SK-N-SH treated with all-trans-retinoic acid at 6 μM for 48 hours (cell line): ENCODE measurements at regions not wholly inside any gene's neighbourhood (a gene's known extent, or its start where the extent isn't known, plus 50 kb on each side); places are given as distances from the start of the nearest gene placed in this dataset.

Experiments
- ATAC-seq: fragments of 200-7000 bp; cut with Tn5 transposase; 3 replicates; pipeline ENCODE4 v1.9.1; 2020; ENCODE audit warnings: mild to moderate bottlenecking, moderate library complexity
- ARNTL ChIP-seq: fragments of 450-650 bp; formaldehyde crosslinking; IDR thresholded peaks from 2 replicates; pipeline ENCODE4 v1.5.0; 2020; ENCODE audit warnings: low read depth, mild to moderate bottlenecking, moderate library complexity, borderline replicate concordance
- BACH2 ChIP-seq: fragments of 250-450 bp; sonication (Bioruptor Pico); IDR thresholded peaks from 2 replicates; pipeline ENCODE4 v1.9.0; 2021; ENCODE audit warnings: mild to moderate bottlenecking, borderline replicate concordance
- CREB5 ChIP-seq: fragments of 250-450 bp; sonication (Bioruptor Pico); IDR thresholded peaks from 2 replicates; pipeline ENCODE4 v1.5.1; 2020; ENCODE audit warnings: low read depth, mild to moderate bottlenecking, moderate library complexity
- CSDC2 ChIP-seq: fragments of 250-450 bp; sonication (Bioruptor Pico); IDR thresholded peaks from 2 replicates; pipeline ENCODE4 v1.5.0; 2020; ENCODE audit warnings: mild to moderate bottlenecking, moderate library complexity
- CSRNP3 ChIP-seq: fragments of 250-450 bp; sonication (Bioruptor Pico); IDR thresholded peaks from 2 replicates; pipeline ENCODE4 v1.5.1; 2021; ENCODE audit warnings: mild to moderate bottlenecking, moderate library complexity
- ESRRG ChIP-seq: fragments of 250-450 bp; sonication (Bioruptor Pico); IDR thresholded peaks from 2 replicates; pipeline ENCODE4 v1.6.1; 2021; ENCODE audit warnings: mild to moderate bottlenecking
- GLIS3 ChIP-seq: fragments of 250-450 bp; sonication (Bioruptor Pico); IDR thresholded peaks from 2 replicates; pipeline ENCODE4 v1.5.0; 2020; ENCODE audit warnings: mild to moderate bottlenecking, moderate library complexity
- ISL1 ChIP-seq: fragments of 250-450 bp; sonication (Bioruptor Pico); IDR thresholded peaks from 2 replicates; pipeline ENCODE4 v2.1.2; 2022; ENCODE audit warnings: mild to moderate bottlenecking, moderate library complexity
- OSR1 ChIP-seq: fragments of 250-450 bp; sonication (Bioruptor Pico); IDR thresholded peaks from 2 replicates; pipeline ENCODE4 v1.8.0; 2022; ENCODE audit warnings: moderate library complexity, mild to moderate bottlenecking, inconsistent platforms
- PATZ1 ChIP-seq: fragments of 250-450 bp; sonication (Bioruptor Pico); IDR thresholded peaks from 2 replicates; pipeline ENCODE4 v1.8.0; 2020; ENCODE audit warnings: mild to moderate bottlenecking, moderate library complexity, borderline replicate concordance
- POU6F1 ChIP-seq: fragments of 250-450 bp; sonication (Bioruptor Pico); IDR thresholded peaks from 2 replicates; pipeline ENCODE4 v1.8.0; 2021; ENCODE audit warnings: low read depth, mild to moderate bottlenecking, moderate library complexity, borderline replicate concordance
- PPARA ChIP-seq: fragments of 250-450 bp; sonication (Bioruptor Pico); IDR thresholded peaks from 2 replicates; pipeline ENCODE4 v1.5.0; 2020; ENCODE audit warnings: mild to moderate bottlenecking, borderline replicate concordance
- RARB ChIP-seq: fragments of 250-450 bp; sonication (Bioruptor Pico); IDR thresholded peaks from 2 replicates; pipeline ENCODE4 v1.8.0; 2021; ENCODE audit warnings: mild to moderate bottlenecking, moderate library complexity
- SNAI2 ChIP-seq: fragments of 250-450 bp; sonication (Bioruptor Pico); IDR thresholded peaks from 2 replicates; pipeline ENCODE4 v1.5.0; 2020; ENCODE audit warnings: mild to moderate bottlenecking, moderate library complexity
- TCF4 ChIP-seq: fragments of 250-450 bp; sonication (Bioruptor Pico); IDR thresholded peaks from 2 replicates; pipeline ENCODE4 v1.8.0; 2021; ENCODE audit warnings: mild to moderate bottlenecking, moderate library complexity, borderline replicate concordance
- TOX ChIP-seq: fragments of 250-450 bp; sonication (Bioruptor Pico); IDR thresholded peaks from 2 replicates; pipeline ENCODE4 v1.8.0; 2021; ENCODE audit warnings: mild to moderate bottlenecking, moderate library complexity, borderline replicate concordance
- TSHZ2 ChIP-seq: fragments of 250-450 bp; sonication (Bioruptor Pico); IDR thresholded peaks from 2 replicates; pipeline ENCODE4 v1.5.0; 2020; ENCODE audit warnings: mild to moderate bottlenecking, moderate library complexity
- ZC3H10 ChIP-seq: fragments of 250-450 bp; sonication (Bioruptor Pico); IDR thresholded peaks from 2 replicates; pipeline ENCODE4 v1.5.1; 2021; ENCODE audit warnings: mild to moderate bottlenecking, moderate library complexity
- ZFP3 ChIP-seq: fragments of 250-450 bp; sonication (Bioruptor Pico); IDR thresholded peaks from 2 replicates; pipeline ENCODE4 v1.5.0; 2020; ENCODE audit warnings: mild to moderate bottlenecking, moderate library complexity
- ZNF565 ChIP-seq: fragments of 450-650 bp; formaldehyde crosslinking; conservative IDR thresholded peaks from 2 replicates; pipeline ENCODE4 v1.5.0; 2020; ENCODE audit warnings: low read depth, mild to moderate bottlenecking, moderate library complexity
- ZNF70 ChIP-seq: fragments of 450-650 bp; formaldehyde crosslinking; IDR thresholded peaks from 2 replicates; pipeline ENCODE4 v1.5.0; 2020; ENCODE audit warnings: mild to moderate bottlenecking, moderate library complexity
- ZNF8 ChIP-seq: fragments of 450-650 bp; formaldehyde crosslinking; IDR thresholded peaks from 2 replicates; pipeline ENCODE4 v1.5.0; 2020; ENCODE audit warnings: mild to moderate bottlenecking, moderate library complexity

GRCh38 chr9:30995956-30996738 is 1388.3 kb upstream of the ACO1 start:
- no peak for ATAC-seq
- TF ChIP-seq ZC3H10 (CRISPR knock-in tag): no peak
- no peak for TF ChIP-seq TSHZ2 (CRISPR knock-in tag)
- TF ChIP-seq GLIS3 (CRISPR knock-in tag): no peak
- TF ChIP-seq ZNF70: no peak
- TF ChIP-seq ESRRG (CRISPR knock-in tag): no peak
- no peak for TF ChIP-seq OSR1 (CRISPR knock-in tag)
- no peak for TF ChIP-seq BACH2 (CRISPR knock-in tag)
- no peak for TF ChIP-seq RARB (CRISPR knock-in tag)
- TF ChIP-seq ZNF565 (CRISPR knock-in tag): no peak
- TF ChIP-seq CSDC2 (CRISPR knock-in tag): no peak
- TF ChIP-seq PPARA (CRISPR knock-in tag): no peak
- TF ChIP-seq POU6F1 (CRISPR knock-in tag): no peak
- no peak for TF ChIP-seq TCF4
- TF ChIP-seq CSRNP3 (CRISPR knock-in tag): no peak
- TF ChIP-seq ISL1 (CRISPR knock-in tag): no peak
- TF ChIP-seq ZFP3 (CRISPR knock-in tag): no peak
- no peak for TF ChIP-seq PATZ1 (CRISPR knock-in tag)
- no peak for TF ChIP-seq ARNTL
- TF ChIP-seq SNAI2 (CRISPR knock-in tag): no peak

GRCh38 chr9:30996761-30997160 is 1387.7 kb upstream of the ACO1 start:
- ATAC-seq: no peak
- TF ChIP-seq ZNF8 (CRISPR knock-in tag): no peak
- no peak for TF ChIP-seq ARNTL
- no peak for TF ChIP-seq TOX (CRISPR knock-in tag)
- TF ChIP-seq CREB5 (CRISPR knock-in tag): no peak
- no peak for TF ChIP-seq PATZ1 (CRISPR knock-in tag)
- TF ChIP-seq CSDC2 (CRISPR knock-in tag): no peak
- no peak for TF ChIP-seq ZNF70
- TF ChIP-seq ZFP3 (CRISPR knock-in tag): no peak
- no peak for TF ChIP-seq ESRRG (CRISPR knock-in tag)
- TF ChIP-seq ISL1 (CRISPR knock-in tag): no peak
- no peak for TF ChIP-seq TSHZ2 (CRISPR knock-in tag)
- no peak for TF ChIP-seq OSR1 (CRISPR knock-in tag)
- no peak for TF ChIP-seq SNAI2 (CRISPR knock-in tag)
